ENCODE measurements at regions not wholly inside any gene's neighbourhood (a gene's known extent, or its start where the extent isn't known, plus 50 kb on each side); places are given as distances from the start of the nearest gene placed in this dataset.

GRCh38 chr6:163635731-163636364 lies 221.3 kb downstream of the QKI start:
- Histone ChIP-seq H3K36me3 (no peaks in the 10 kb centered on the region), H3K4me3 (no peak overlapping the region), H3K9me3 (no peaks in the 10 kb centered on the region), H3K27me3 (no peaks in the 10 kb centered on the region), H3K4me1 (no peaks in the 10 kb centered on the region), H3K27ac (no peak overlapping the region)
- TF ChIP-seq CTCF (IDR thresholded peaks at IDR 0.05) (no peak), POLR2A (IDR thresholded peaks at IDR 0.05) (no peak)
- intact Hi-C loops (cut with DNase I): no loop called here
- ATAC-seq (no peak), DNase-seq (no peak)
- WGBS (ENCODE audit: insufficient coverage, low coverage, low lambda C conversion rate, missing lambda C conversion rate): 59% methylated on average over 14 of the region's 22 CpGs

- 85% methylated on average over 6 of the region's 6 CpGs for WGBS (ENCODE audit: insufficient coverage, low coverage, low lambda C conversion rate, missing lambda C conversion rate)
- intact Hi-C loops (cut with DNase I): no loop called here
- no peak for ATAC-seq
- Histone ChIP-seq H3K4me1 (no peaks in the 10 kb centered on the region), H3K27me3 (no peaks in the 10 kb centered on the region), H3K27ac (no peak overlapping the region), H3K9me3 (no peaks in the 10 kb centered on the region), H3K36me3 (no peaks in the 10 kb centered on the region), H3K4me3 (no peak overlapping the region)
- no peak for TF ChIP-seq POLR2A (IDR thresholded peaks at IDR 0.05)
- TF ChIP-seq CTCF (IDR thresholded peaks at IDR 0.05): no peak
- no peak for DNase-seq
Measured at GRCh38 chr6:163635315-163635714, 220.8 kb downstream of the QKI start.

GRCh38 chr6:163634211-163635171 lies 220.0 kb downstream of the QKI start:
- no peak for DNase-seq
- 75% methylated on average over 7 of the region's 21 CpGs for WGBS (ENCODE audit: insufficient coverage, low coverage, low lambda C conversion rate, missing lambda C conversion rate)
- Histone ChIP-seq H3K9me3 (no peaks in the 10 kb centered on the region), H3K4me1 (no peaks in the 10 kb centered on the region), H3K27ac (no peak overlapping the region), H3K4me3 (no peak overlapping the region), H3K36me3 (no peaks in the 10 kb centered on the region), H3K27me3 (no peaks in the 10 kb centered on the region)
- ATAC-seq: peak in 1 of 4 donors; percentile 18
- intact Hi-C loops (cut with DNase I): no loop called here
- TF ChIP-seq CTCF (IDR thresholded peaks at IDR 0.05): no peak
- no peak for TF ChIP-seq POLR2A (IDR thresholded peaks at IDR 0.05)

- TF ChIP-seq CTCF (IDR thresholded peaks at IDR 0.05) (no peak), POLR2A (IDR thresholded peaks at IDR 0.05) (no peak)
- intact Hi-C loops (cut with DNase I): no loop called here
Measured at GRCh38 chr6:163630991-163631390, 216.5 kb downstream of the QKI start.

More at GRCh38 chr6:163630991-163631390, 216.5 kb downstream of the QKI start:
- no peak overlapping the region for H3K27ac ChIP-seq
- H3K9me3 ChIP-seq: no peaks in the 10 kb centered on the region
- ATAC-seq (no peak), DNase-seq (no peak)
- H3K27me3 ChIP-seq: no peaks in the 10 kb centered on the region
- H3K4me3 ChIP-seq: no peak overlapping the region
- no peaks in the 10 kb centered on the region for H3K4me1 ChIP-seq
- H3K36me3 ChIP-seq: no peaks in the 10 kb centered on the region
- 15% methylated on average over 12 of the region's 22 CpGs for WGBS (ENCODE audit: insufficient coverage, low coverage, low lambda C conversion rate, missing lambda C conversion rate)
